GM18867 (cell line): ENCODE measurements at regions not wholly inside any gene's neighbourhood (a gene's known extent, or its start where the extent isn't known, plus 50 kb on each side); places are given as distances from the start of the nearest gene placed in this dataset.
"Not testable (repeated sequence)": the region's sequence is repeated elsewhere in the genome, so short reads cannot be mapped to it uniquely, and the experiment has no call there.

Experiments used
- ATAC-seq: cut with Tn5 transposase; IDR thresholded peaks from one replicate; pipeline ENCODE4 v1.9.1; 2021; ENCODE audit warnings: mild to moderate bottlenecking, moderate library complexity; ENCODE audit not compliant: unreplicated experiment

GRCh38 chr11:95413021-95413420 lies 182.0 kb upstream of the SESN3 start:
- no peak for ATAC-seq

GRCh38 chr11:95412074-95412473 lies 181.1 kb upstream of the SESN3 start:
- no peak for ATAC-seq

GRCh38 chr11:95410707-95411106 lies 179.7 kb upstream of the SESN3 start:
- not testable (repeated sequence) for ATAC-seq

- ATAC-seq: no peak
Observed at GRCh38 chr11:95406271-95406670, 175.3 kb upstream of the SESN3 start.

GRCh38 chr11:95404370-95404769 lies 173.4 kb upstream of the SESN3 start:
- no peak for ATAC-seq

- no peak for ATAC-seq
Observed at GRCh38 chr11:95398437-95399112, 167.6 kb upstream of the SESN3 start.

GRCh38 chr11:95392644-95393043 lies 161.6 kb upstream of the SESN3 start:
- no peak for ATAC-seq

GRCh38 chr11:95389427-95389826 lies 158.4 kb upstream of the SESN3 start:
- ATAC-seq: no peak

- no peak for ATAC-seq
Observed at GRCh38 chr11:95388086-95388485, 157.1 kb upstream of the SESN3 start.

- no peak for ATAC-seq
Observed at GRCh38 chr11:95387325-95387724, 156.3 kb upstream of the SESN3 start.

- ATAC-seq: no peak
Observed at GRCh38 chr11:95385577-95385976, 154.6 kb upstream of the SESN3 start.

- no peak for ATAC-seq
Observed at GRCh38 chr11:95379479-95379878, 148.5 kb upstream of the SESN3 start.

GRCh38 chr11:95378789-95379188 lies 147.8 kb upstream of the SESN3 start:
- ATAC-seq: no peak

GRCh38 chr11:95378111-95378510 lies 147.1 kb upstream of the SESN3 start:
- no peak for ATAC-seq

- ATAC-seq: no peak
Observed at GRCh38 chr11:95375886-95376285, 144.9 kb upstream of the SESN3 start.

- no peak for ATAC-seq
Observed at GRCh38 chr11:95375451-95375850, 144.4 kb upstream of the SESN3 start.

GRCh38 chr11:95374105-95374504 lies 143.1 kb upstream of the SESN3 start:
- ATAC-seq: no peak

GRCh38 chr11:95373241-95373640 lies 142.2 kb upstream of the SESN3 start:
- ATAC-seq: no peak

GRCh38 chr11:95372097-95372656 lies 141.2 kb upstream of the SESN3 start:
- ATAC-seq: no peak

GRCh38 chr11:95371153-95371552 lies 140.2 kb upstream of the SESN3 start:
- no peak for ATAC-seq

- no peak for ATAC-seq
Observed at GRCh38 chr11:95367726-95368125, 136.7 kb upstream of the SESN3 start.

GRCh38 chr11:95365348-95365747 lies 134.3 kb upstream of the SESN3 start:
- ATAC-seq: no peak
